SHP77 (cell line): ENCODE measurements at regions not wholly inside any gene's neighbourhood (a gene's known extent, or its start where the extent isn't known, plus 50 kb on each side); places are given as distances from the start of the nearest gene placed in this dataset.
"Not testable (repeated sequence)": the region's sequence is repeated elsewhere in the genome, so short reads cannot be mapped to it uniquely, and the experiment has no call there.

ENCODE experiments used
- DNase-seq, 2 experiments: peaks; one replicate each; lab custom pipeline; 2025; lab: John Stamatoyannopoulos, UW

- no peak for DNase-seq
These were observed 1814.9 kb downstream of the SLITRK5 start for GRCh38 chr13:89486065-89486464.

GRCh38 chr13:89486709-89487108 is 1815.5 kb downstream of the SLITRK5 start:
- DNase-seq, result no peak

GRCh38 chr13:89490661-89491060 is 1819.5 kb downstream of the SLITRK5 start:
- no peak for DNase-seq

GRCh38 chr13:89496478-89496877 is 1825.3 kb downstream of the SLITRK5 start:
- no peak for DNase-seq

- no peak for DNase-seq
These were observed 1826.5 kb downstream of the SLITRK5 start for GRCh38 chr13:89497658-89498057.

- no peak for DNase-seq
These were observed 1831.1 kb downstream of the SLITRK5 start for GRCh38 chr13:89502286-89502685.

- DNase-seq, result peak; percentile 79 to 92
These were observed 1832.8 kb upstream of the MIR17HG start for GRCh38 chr13:89514534-89515312.

GRCh38 chr13:89515948-89516347 is 1831.5 kb upstream of the MIR17HG start:
- DNase-seq, result no peak

- no peak for DNase-seq
These were observed 1829.0 kb upstream of the MIR17HG start for GRCh38 chr13:89518289-89519077.

- peak in 1 of 2 experiments; percentile 13 for DNase-seq
These were observed 1827.0 kb upstream of the MIR17HG start for GRCh38 chr13:89520468-89520867.

GRCh38 chr13:89521672-89522071 is 1825.8 kb upstream of the MIR17HG start:
- not testable (repeated sequence) for DNase-seq

- DNase-seq, result no peak
These were observed 1806.1 kb upstream of the MIR17HG start for GRCh38 chr13:89541091-89542030.

GRCh38 chr13:89550938-89551337 is 1796.5 kb upstream of the MIR17HG start:
- no peak for DNase-seq

GRCh38 chr13:89554801-89555200 is 1792.7 kb upstream of the MIR17HG start:
- peak; percentile 84 to 91 for DNase-seq

- DNase-seq, result no peak
These were observed 1781.9 kb upstream of the MIR17HG start for GRCh38 chr13:89565476-89566100.

GRCh38 chr13:89567025-89567424 is 1780.5 kb upstream of the MIR17HG start:
- DNase-seq, result no peak

- DNase-seq, result no peak
These were observed 1779.2 kb upstream of the MIR17HG start for GRCh38 chr13:89568276-89568675.

- no peak for DNase-seq
These were observed 1778.7 kb upstream of the MIR17HG start for GRCh38 chr13:89568746-89569145.

GRCh38 chr13:89571676-89572075 is 1775.8 kb upstream of the MIR17HG start:
- no peak for DNase-seq

GRCh38 chr13:89574077-89574476 is 1773.4 kb upstream of the MIR17HG start:
- no peak for DNase-seq

GRCh38 chr13:89577301-89577700 is 1770.2 kb upstream of the MIR17HG start:
- DNase-seq, result no peak
